Erythroblast (primary cell): ENCODE measurements at regions not wholly inside any gene's neighbourhood (a gene's known extent, or its start where the extent isn't known, plus 50 kb on each side); places are given as distances from the start of the nearest gene placed in this dataset.

Experiments
- GATA1 ChIP-seq: IDR thresholded peaks from 2 replicates; pipeline ENCODE4 v1.6.1; 2011; ENCODE audit warnings: low read depth, mild to moderate bottlenecking, control low read depth, low read length, moderate library complexity
- POLR2A ChIP-seq: IDR thresholded peaks from 2 replicates; pipeline ENCODE4 v1.6.1; 2011; ENCODE audit warnings: mild to moderate bottlenecking, low read length

GRCh38 chr2:18957909-18958308 is 368.5 kb upstream of the NT5C1B start:
- TF ChIP-seq POLR2A (no peak), GATA1 (no peak)
